ENCODE measurements at regions not wholly inside any gene's neighbourhood (a gene's known extent, or its start where the extent isn't known, plus 50 kb on each side); places are given as distances from the start of the nearest gene placed in this dataset.

DNA sequence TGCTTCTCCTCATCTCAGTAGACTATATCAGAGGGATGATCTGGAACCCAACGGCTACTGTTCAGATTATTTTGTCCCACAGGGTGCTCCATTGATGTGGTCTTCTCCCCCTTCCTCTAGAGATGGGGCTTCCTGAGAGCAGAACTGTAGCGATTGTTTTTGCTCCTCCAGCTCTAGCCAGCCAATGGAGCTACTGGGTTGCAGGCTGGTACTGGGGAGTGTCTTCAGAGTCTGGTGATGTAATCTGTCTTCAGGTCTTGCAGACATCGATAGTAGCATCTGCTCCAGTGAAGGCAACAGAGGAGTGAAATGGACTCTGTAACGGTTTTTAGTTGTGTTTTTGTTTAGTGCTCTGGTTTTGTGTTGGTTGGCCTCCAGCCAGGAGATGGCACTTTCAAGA, 621.9 kb downstream of the RNF144A start:
- no peaks in the 10 kb centered on the region for H3K4me1 ChIP-seq
- peaks cover 0 to 7% (median 0%) of the 10 kb centered on the region in 4 donors for H3K27me3 ChIP-seq
- H3K36me3 ChIP-seq, result no peaks in the 10 kb centered on the region
- intact Hi-C loops (cut with DNase I), result no loop called here
- WGBS, 2 donors, result 76 to 88% methylated on average over 1 to 4 of the region's 4 CpGs
- no peak overlapping the region for H3K4me3 ChIP-seq
- no peak for TF ChIP-seq POLR2A (IDR thresholded peaks at IDR 0.05)
- no peak for TF ChIP-seq CTCF (IDR thresholded peaks at IDR 0.05)
- H3K9me3 ChIP-seq, result no peaks in the 10 kb centered on the region
- no peak for DNase-seq
- H3K27ac ChIP-seq, result no peak overlapping the region

DNA sequence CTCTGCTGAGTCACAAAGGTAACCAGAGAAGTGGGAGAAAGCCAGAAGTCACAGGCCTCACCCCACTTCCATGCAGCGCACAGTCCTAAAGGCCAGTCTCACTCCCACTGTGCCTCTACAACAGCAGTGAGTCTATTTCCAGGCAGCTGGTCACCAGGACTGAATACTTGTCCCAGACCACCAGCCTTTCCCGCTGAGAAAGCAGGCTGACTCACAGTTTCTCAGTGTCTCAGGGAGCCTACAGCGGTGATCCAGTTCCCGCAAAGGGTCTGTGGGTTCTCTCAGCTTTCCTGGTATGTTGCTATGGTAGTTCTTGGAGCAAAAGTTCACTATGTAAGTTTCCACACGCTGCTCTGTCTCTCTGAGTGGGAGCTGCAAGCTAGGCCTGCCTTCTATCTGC, 622.5 kb downstream of the RNF144A start:
- H3K36me3 ChIP-seq, result no peaks in the 10 kb centered on the region

DNA sequence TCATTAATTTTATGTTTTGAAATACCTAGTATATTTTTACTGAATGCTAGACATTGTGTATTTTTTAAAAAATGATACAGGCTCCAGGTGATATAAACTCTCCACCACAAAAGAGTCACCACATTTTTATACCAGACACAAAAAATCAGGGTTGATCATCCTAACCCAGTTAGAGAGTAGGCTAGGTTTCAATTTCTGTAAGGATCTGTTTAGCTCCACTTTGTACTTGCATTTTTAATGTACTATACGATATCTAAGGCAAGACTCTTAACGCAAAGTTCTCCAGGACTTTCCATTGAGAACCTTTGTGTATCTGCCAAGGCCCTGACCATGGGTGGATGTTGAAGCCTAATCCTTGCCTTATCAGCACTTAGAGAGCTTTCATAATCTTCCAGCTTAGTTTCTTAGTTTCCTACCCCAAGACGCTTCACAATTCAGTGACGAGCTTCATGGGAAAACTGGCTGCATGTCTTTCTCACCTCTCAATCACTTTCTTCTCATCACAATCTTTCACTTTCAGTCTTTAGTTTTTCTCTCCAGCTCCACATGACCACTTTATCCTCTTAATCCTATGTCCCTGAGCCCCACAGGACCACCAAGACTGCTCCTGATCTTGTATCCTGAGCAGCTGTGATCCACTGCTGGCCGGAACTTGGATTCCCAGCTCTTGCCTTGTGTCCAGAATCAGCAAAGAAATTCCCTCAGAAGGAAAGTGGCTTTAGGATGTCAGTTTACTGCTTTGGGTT, 635.8 kb downstream of the RNF144A start:
- no peak overlapping the region for H3K4me3 ChIP-seq
- intact Hi-C loops (cut with DNase I), result no loop called here

More for the DNA sequence above, 622.5 kb downstream of the RNF144A start:
- Histone ChIP-seq H3K4me1 (no peaks in the 10 kb centered on the region), H3K4me3 (no peak overlapping the region), H3K27ac (no peak overlapping the region), H3K9me3 (no peaks in the 10 kb centered on the region), H3K27me3 (peaks cover 0 to 7% (median 0%) of the 10 kb centered on the region in 4 donors)
- intact Hi-C loops (cut with DNase I), result no loop called here
- DNase-seq, result no peak
- TF ChIP-seq POLR2A (IDR thresholded peaks at IDR 0.05) (no peak), CTCF (IDR thresholded peaks at IDR 0.05) (no peak)
- WGBS, 2 donors, result 89 to 93% methylated on average over 4 to 5 of the region's 5 CpGs

GRCh38 chr2:7555260-7555659, 638.0 kb downstream of the RNF144A start:
- H3K4me3 ChIP-seq, result no peak overlapping the region
- peaks cover 0 to 4% (median 0%) of the 10 kb centered on the region in 4 donors for H3K27me3 ChIP-seq
- H3K36me3 ChIP-seq, result no peaks in the 10 kb centered on the region
- H3K4me1 ChIP-seq, result no peaks in the 10 kb centered on the region
- no peak overlapping the region for H3K27ac ChIP-seq
- no peak for DNase-seq
- intact Hi-C loops (cut with DNase I), result no loop called here
- TF ChIP-seq POLR2A (IDR thresholded peaks at IDR 0.05) (no peak), CTCF (IDR thresholded peaks at IDR 0.05) (no peak)
- WGBS, 2 donors, result 86% methylated on average over 10 of the region's 10 CpGs
- no peaks in the 10 kb centered on the region for H3K9me3 ChIP-seq

More for the DNA sequence above, 635.8 kb downstream of the RNF144A start:
- Histone ChIP-seq H3K9me3 (no peaks in the 10 kb centered on the region), H3K4me1 (no peaks in the 10 kb centered on the region), H3K27me3 (peaks cover 0 to 4% (median 0%) of the 10 kb centered on the region in 4 donors), H3K27ac (no peak overlapping the region), H3K36me3 (no peaks in the 10 kb centered on the region)
- WGBS, 2 donors, result 50 to 71% methylated on average over 4 to 5 of the region's 5 CpGs
- no peak for DNase-seq
- TF ChIP-seq POLR2A (IDR thresholded peaks at IDR 0.05) (no peak), CTCF (IDR thresholded peaks at IDR 0.05) (no peak)

DNA sequence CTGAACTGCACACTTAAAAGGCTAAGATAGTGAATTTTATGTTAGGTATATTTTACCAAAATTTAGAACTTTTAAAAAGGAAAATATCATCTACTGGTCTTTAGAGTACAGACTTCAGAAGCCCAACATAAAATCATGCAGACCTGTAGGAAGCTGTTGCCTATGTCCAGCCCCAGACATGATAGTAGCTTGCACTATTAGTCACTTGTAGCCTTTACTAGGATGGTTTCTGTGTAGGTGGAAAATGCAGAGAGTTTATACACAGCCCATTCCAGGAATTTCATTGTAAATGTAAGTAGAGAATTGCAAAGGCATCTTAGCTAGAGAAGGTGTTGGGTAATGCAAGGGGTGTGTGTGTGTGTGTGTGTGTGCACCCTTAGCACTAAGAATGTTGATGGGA, 640.2 kb downstream of the RNF144A start:
- TF ChIP-seq CTCF (IDR thresholded peaks at IDR 0.05) (no peak), POLR2A (IDR thresholded peaks at IDR 0.05) (no peak)
- Histone ChIP-seq H3K27me3 (no peaks in the 10 kb centered on the region), H3K4me1 (no peaks in the 10 kb centered on the region), H3K9me3 (no peaks in the 10 kb centered on the region), H3K36me3 (no peaks in the 10 kb centered on the region), H3K27ac (no peak overlapping the region), H3K4me3 (no peak overlapping the region)
- no peak for DNase-seq
- intact Hi-C loops (cut with DNase I), result no loop called here
